Keratinocyte (primary cell): ENCODE measurements at regions not wholly inside any gene's neighbourhood (a gene's known extent, or its start where the extent isn't known, plus 50 kb on each side); places are given as distances from the start of the nearest gene placed in this dataset.

Source experiments
- CTCF ChIP-seq, 3 experiments: IDR thresholded peaks in 1 of 3; conservative IDR thresholded peaks in 1 of 3; optimal IDR thresholded peaks in 1 of 3; 2 replicates in 2 of 3; 3 replicates in 1 of 3; pipeline versions ENCODE3 to v1.5.1; 2011; ENCODE audit warnings: low read length in 3 of 3, mild to moderate bottlenecking in 3 of 3, moderate library complexity in 2 of 3, control low read depth in 1 of 3, inconsistent platforms in 1 of 3; ENCODE audit not compliant: insufficient read depth in 2 of 3; ENCODE audit errors: extremely low read depth in 1 of 3
- EZH2 ChIP-seq: IDR thresholded peaks from one replicate; pipeline ENCODE4 v1.6.1; 2012; ENCODE audit warnings: inconsistent platforms, mild to moderate bottlenecking, low read length, moderate library complexity

DNA sequence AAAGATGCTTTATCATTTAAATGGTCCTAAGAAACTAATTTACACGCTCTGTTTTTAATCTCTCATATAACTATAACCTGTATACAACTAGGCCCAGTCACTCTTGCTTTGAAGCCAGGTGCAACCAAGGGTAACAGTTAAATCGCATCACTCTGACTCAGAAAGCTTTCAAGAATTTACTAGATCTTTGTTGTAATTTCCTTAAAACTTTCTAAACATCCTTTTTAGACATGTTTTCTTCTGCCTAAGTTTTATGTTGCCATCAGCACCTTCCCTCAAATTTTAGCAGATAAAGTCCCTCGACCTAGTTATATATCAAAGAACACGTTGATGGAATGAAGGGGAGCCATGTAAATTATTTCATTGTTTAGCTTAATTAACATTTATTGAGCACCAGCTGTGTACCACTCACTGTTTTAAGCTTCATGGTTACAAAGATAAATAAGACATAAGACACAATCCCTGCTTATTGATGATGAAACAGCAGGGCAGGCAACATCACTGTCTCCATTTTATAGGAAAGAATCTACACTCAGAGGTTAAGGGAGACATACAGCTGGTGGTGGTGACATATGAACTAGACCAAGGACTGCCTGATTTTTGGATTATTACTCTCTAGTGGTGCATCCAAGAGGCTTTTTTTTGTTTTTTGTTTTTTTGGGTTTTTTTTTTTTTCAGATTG is 101.0 kb downstream of the CD200R1L start:
- no peak for TF ChIP-seq CTCF (optimal IDR thresholded peaks at IDR 0.05 in 1 of 3, IDR thresholded peaks at IDR 0.05 in 1 of 3, conservative IDR thresholded peaks at IDR 0.05 in 1 of 3; ENCODE audit: extremely low read depth in 1 of 3, insufficient read depth in 2 of 3, low read length in 3 of 3)
- no peak for TF ChIP-seq EZH2
